SK-N-SH (cell line): ENCODE measurements at regions not wholly inside any gene's neighbourhood (a gene's known extent, or its start where the extent isn't known, plus 50 kb on each side); places are given as distances from the start of the nearest gene placed in this dataset.

ENCODE experiments used
- CTCF ChIA-PET: fragments of 300-600, 350-600 bp; formaldehyde crosslinking; extraction: SDS; loops from one replicate; lab custom pipeline; 2021; lab: Yijun Ruan, JAX
- POLR2A ChIA-PET: fragments of 350-600 bp; sonication (Branson Sonifier 250); formaldehyde crosslinking; extraction: SDS; loops from one replicate; lab custom pipeline; 2020; ENCODE audit warnings: antibody characterized with exemption, inconsistent platforms; lab: Yijun Ruan, JAX
- DNase-seq: peaks from one replicate; pipeline ENCODE4 v3.0.0; 2012
- H2AFZ ChIP-seq: fragments of 200-600 bp; sonication (generic); 2 replicates; pipeline ENCODE4 v1.8.1; 2016; ENCODE audit warnings: antibody characterized with exemption, mild to moderate bottlenecking, low read depth
- H3F3A ChIP-seq: fragments of 200-600 bp; sonication (generic); replicated peaks from 2 replicates; pipeline ENCODE3; 2016; ENCODE audit warnings: antibody characterized with exemption, mild to moderate bottlenecking; ENCODE audit not compliant: insufficient read depth
- H3K27ac ChIP-seq, 2 experiments: fragments of 200-500 bp in 1 of 2; fragments of 200-600 bp in 1 of 2; sonication (Bioruptor generic) in 1 of 2; sonication (generic), shearing (Covaris generic) in 1 of 2; 2 replicates each; pipeline versions ENCODE4 v1.5.1 to v1.6.1; 2014 to 2016; ENCODE audit warnings: low read depth in 2 of 2, inconsistent platforms in 1 of 2, low read length in 1 of 2, mild to moderate bottlenecking in 1 of 2, mixed read lengths in 1 of 2
- H3K27me3 ChIP-seq: fragments of 200-600 bp; sonication (generic), shearing (Covaris generic); 2 replicates; pipeline ENCODE4 v1.6.1; 2016; ENCODE audit warnings: mixed run types; ENCODE audit not compliant: insufficient read depth
- H3K36me3 ChIP-seq, 2 experiments: fragments of 200-500 bp in 1 of 2; fragments of 200-600 bp in 1 of 2; sonication (Bioruptor generic) in 1 of 2; sonication (generic) in 1 of 2; replicated peaks in 1 of 2; 2 replicates each; pipeline versions ENCODE3 to v1.5.1; 2014 to 2016; ENCODE audit warnings: low read length in 1 of 2, mild to moderate bottlenecking in 1 of 2; ENCODE audit not compliant: insufficient read depth in 2 of 2, control insufficient read depth in 1 of 2
- H3K4me1 ChIP-seq, 2 experiments: fragments of 200-500 bp in 1 of 2; fragments of 200-600 bp in 1 of 2; sonication (Bioruptor generic) in 1 of 2; sonication (generic), shearing (Covaris generic) in 1 of 2; 2 replicates each; pipeline versions ENCODE4 v1.5.1 to v1.6.1; 2014 to 2016; ENCODE audit warnings: low read depth in 1 of 2, low read length in 1 of 2, mixed run types in 1 of 2; ENCODE audit not compliant: insufficient read depth in 2 of 2, control insufficient read depth in 1 of 2
- H3K4me2 ChIP-seq: fragments of 200-600 bp; sonication (generic), shearing (Covaris generic); 2 replicates; pipeline ENCODE4 v1.6.1; 2017; ENCODE audit warnings: mixed run types
- H3K4me3 ChIP-seq, 2 experiments: fragments of 200-500 bp in 1 of 2; fragments of 200-600 bp in 1 of 2; sonication (Bioruptor generic) in 1 of 2; sonication (generic), shearing (Covaris generic) in 1 of 2; 2 replicates each; pipeline versions ENCODE4 v1.5.1 to v1.8.1; 2014 to 2016; ENCODE audit warnings: low read depth in 2 of 2, inconsistent platforms in 1 of 2, low read length in 1 of 2, mild to moderate bottlenecking in 1 of 2, mixed read lengths in 1 of 2, moderate library complexity in 1 of 2
- H3K79me2 ChIP-seq: fragments of 200-600 bp; sonication (generic); 2 replicates; pipeline ENCODE4 v1.8.1; 2017; ENCODE audit warnings: mild to moderate bottlenecking; ENCODE audit not compliant: insufficient read depth
- H3K9ac ChIP-seq: fragments of 200-600 bp; sonication (generic); 2 replicates; pipeline ENCODE4 v1.6.1; 2017; ENCODE audit warnings: mixed run types
- H3K9me2 ChIP-seq: fragments of 200-600 bp; sonication (generic); 2 replicates; pipeline ENCODE4 v1.6.1; 2017; ENCODE audit warnings: mixed run types
- H3K9me3 ChIP-seq: fragments of 200-600 bp; sonication (generic); 2 replicates; pipeline ENCODE4 v1.6.1; 2017; ENCODE audit warnings: mixed run types, mild to moderate bottlenecking, moderate library complexity
- H4K20me1 ChIP-seq: fragments of 200-600 bp; sonication (generic); 2 replicates; pipeline ENCODE4 v1.6.1; 2017; ENCODE audit warnings: mild to moderate bottlenecking, mixed run types; ENCODE audit not compliant: insufficient read depth
- ELF1 ChIP-seq: IDR thresholded peaks from 2 replicates; pipeline ENCODE4 v1.4.0; 2012
- EP300 ChIP-seq, 2 experiments: IDR thresholded peaks; 2 replicates each; pipeline versions ENCODE4 v1.4.0 to v1.6.1; 2012; ENCODE audit warnings: borderline replicate concordance in 1 of 2, low read depth in 1 of 2, low read length in 1 of 2
- EZH2phosphoT487 ChIP-seq: fragments of 200-600 bp; sonication (generic); IDR thresholded peaks from 2 replicates; pipeline ENCODE4 v1.6.1; 2017; ENCODE audit warnings: low read depth, mixed run types, mild to moderate bottlenecking, antibody characterized with exemption, moderate library complexity, borderline replicate concordance
- FOSL2 ChIP-seq: IDR thresholded peaks from 2 replicates; pipeline ENCODE4 v1.4.0; 2012; ENCODE audit warnings: low read depth, mild to moderate bottlenecking, moderate library complexity, borderline replicate concordance
- FOXJ3 ChIP-seq: sonication (generic); formaldehyde crosslinking; IDR thresholded peaks from 2 replicates; pipeline ENCODE4 v1.5.1; 2020; ENCODE audit warnings: mild to moderate bottlenecking, missing genetic modification reagents
- GABPA ChIP-seq: IDR thresholded peaks from 2 replicates; pipeline ENCODE4 v1.4.0; 2012; ENCODE audit warnings: low read depth, mild to moderate bottlenecking
- GATA2 ChIP-seq: sonication (generic); formaldehyde crosslinking; IDR thresholded peaks from 2 replicates; pipeline ENCODE4 v1.5.0; 2020; ENCODE audit warnings: mild to moderate bottlenecking, missing genetic modification reagents
- JUND ChIP-seq: IDR thresholded peaks from 2 replicates; pipeline ENCODE4 v1.4.0; 2012
- MEF2A ChIP-seq: IDR thresholded peaks from 2 replicates; pipeline ENCODE4 v1.4.0; 2012; ENCODE audit warnings: low read depth, borderline replicate concordance
- MXI1 ChIP-seq: IDR thresholded peaks from 2 replicates; pipeline ENCODE4 v1.6.1; 2012; ENCODE audit warnings: mild to moderate bottlenecking, low read depth, low read length, improper control_type of control experiment
- NFIC ChIP-seq: IDR thresholded peaks from 2 replicates; pipeline ENCODE4 v1.4.0; 2012; ENCODE audit warnings: borderline replicate concordance
- RAD21 ChIP-seq: IDR thresholded peaks from 2 replicates; pipeline ENCODE4 v1.6.1; 2012; ENCODE audit warnings: mild to moderate bottlenecking, low read length
- RXRA ChIP-seq: IDR thresholded peaks from 2 replicates; pipeline ENCODE4 v1.4.0; 2012; ENCODE audit warnings: low read depth, mild to moderate bottlenecking, borderline replicate concordance
- SIN3A ChIP-seq: IDR thresholded peaks from 2 replicates; pipeline ENCODE4 v1.6.1; 2012; ENCODE audit warnings: low read depth, mild to moderate bottlenecking, low read length, moderate library complexity, borderline replicate concordance
- SMC3 ChIP-seq: IDR thresholded peaks from 2 replicates; pipeline ENCODE4 v1.6.1; 2012; ENCODE audit warnings: low read depth, low read length, improper control_type of control experiment
- TAF1 ChIP-seq: IDR thresholded peaks from 2 replicates; pipeline ENCODE4 v1.6.1; 2012; ENCODE audit warnings: low read depth, mild to moderate bottlenecking, low read length, moderate library complexity, borderline replicate concordance
- TEAD4 ChIP-seq: IDR thresholded peaks from 2 replicates; pipeline ENCODE4 v1.4.0; 2012; ENCODE audit warnings: mild to moderate bottlenecking, borderline replicate concordance; ENCODE audit not compliant: insufficient read depth
- YY1 ChIP-seq: IDR thresholded peaks from 2 replicates; pipeline ENCODE4 v1.4.0; 2012; ENCODE audit warnings: low read depth, mild to moderate bottlenecking
- WGBS: methylation state at CpG from one replicate; pipeline ENCODE4 v1.1.6; 2017; ENCODE audit warnings: low lambda C conversion rate; 5-methylcytosine and 5-hydroxymethylcytosine counted together
- TF ChIP-seq, protein P1 (sequence below): IDR thresholded peaks from 2 replicates; pipeline ENCODE4; 2012
- TF ChIP-seq, protein P2 (sequence below): IDR thresholded peaks from 2 replicates; pipeline ENCODE4 v1.4.0; 2012; ENCODE audit warnings: low read depth, borderline replicate concordance
- TF ChIP-seq, protein P3 (sequence below): IDR thresholded peaks from 2 replicates; pipeline ENCODE4 v1.4.0; 2012; ENCODE audit warnings: low read depth
- TF ChIP-seq, protein P4 (sequence below): IDR thresholded peaks from 2 replicates; pipeline ENCODE4 v1.4.0; 2012; ENCODE audit warnings: low read depth, borderline replicate concordance

DNA sequence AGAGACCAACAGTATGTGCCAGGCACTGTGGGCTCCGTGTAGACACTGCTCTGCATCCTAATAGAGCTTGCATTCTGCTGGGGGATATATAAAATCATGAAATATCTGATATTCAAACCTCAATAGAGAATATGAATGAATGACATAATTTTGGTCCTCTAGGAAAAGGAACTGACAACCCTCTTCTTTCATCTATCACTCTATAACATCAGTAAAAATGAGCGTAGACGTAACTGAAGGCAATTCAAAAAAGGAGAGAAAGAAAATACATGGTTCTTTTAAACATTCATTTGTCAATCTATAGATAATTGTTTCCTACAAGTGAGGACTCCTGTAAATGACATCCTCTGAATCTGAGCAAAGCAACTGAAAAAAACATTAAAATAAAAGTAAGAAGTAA, 607.4 kb upstream of the LRRN3 start:
- DNase-seq = no peak
- ChIA-PET CTCF (interaction anchor here (0.7 kb wide), 1 partner anchor 98 kb away, joined by 3 read pairs; no protein-coding TSS in a partner anchor), POLR2A (no interaction called here)
- TF ChIP-seq, protein P1, sequence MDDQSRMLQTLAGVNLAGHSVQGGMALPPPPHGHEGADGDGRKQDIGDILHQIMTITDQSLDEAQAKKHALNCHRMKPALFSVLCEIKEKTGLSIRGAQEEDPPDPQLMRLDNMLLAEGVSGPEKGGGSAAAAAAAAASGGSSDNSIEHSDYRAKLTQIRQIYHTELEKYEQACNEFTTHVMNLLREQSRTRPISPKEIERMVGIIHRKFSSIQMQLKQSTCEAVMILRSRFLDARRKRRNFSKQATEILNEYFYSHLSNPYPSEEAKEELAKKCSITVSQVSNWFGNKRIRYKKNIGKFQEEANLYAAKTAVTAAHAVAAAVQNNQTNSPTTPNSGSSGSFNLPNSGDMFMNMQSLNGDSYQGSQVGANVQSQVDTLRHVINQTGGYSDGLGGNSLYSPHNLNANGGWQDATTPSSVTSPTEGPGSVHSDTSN = no peak
- no peak for TF ChIP-seq EP300 (IDR thresholded peaks at IDR 0.05; ENCODE audit: borderline replicate concordance in 1 of 2, low read depth in 1 of 2, low read length in 1 of 2)
- no peak for TF ChIP-seq GATA2 (CRISPR knock-in tag)
- no peak for TF ChIP-seq GABPA
- TF ChIP-seq FOSL2 = no peak
- TF ChIP-seq, protein P2, sequence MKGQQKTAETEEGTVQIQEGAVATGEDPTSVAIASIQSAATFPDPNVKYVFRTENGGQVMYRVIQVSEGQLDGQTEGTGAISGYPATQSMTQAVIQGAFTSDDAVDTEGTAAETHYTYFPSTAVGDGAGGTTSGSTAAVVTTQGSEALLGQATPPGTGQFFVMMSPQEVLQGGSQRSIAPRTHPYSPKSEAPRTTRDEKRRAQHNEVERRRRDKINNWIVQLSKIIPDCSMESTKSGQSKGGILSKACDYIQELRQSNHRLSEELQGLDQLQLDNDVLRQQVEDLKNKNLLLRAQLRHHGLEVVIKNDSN = no peak
- TF ChIP-seq YY1 = no peak
- no peak for TF ChIP-seq RAD21
- no peak for TF ChIP-seq TAF1
- no peak for TF ChIP-seq NFIC
- no peak for TF ChIP-seq MEF2A
- TF ChIP-seq MXI1 = no peak
- TF ChIP-seq FOXJ3 = no peak
- TF ChIP-seq ELF1 = no peak
- no peak for TF ChIP-seq RXRA
- no peak for TF ChIP-seq SMC3
- TF ChIP-seq SIN3A = no peak
- no peak for TF ChIP-seq JUND
- no peak for TF ChIP-seq TEAD4
- WGBS = 53% methylated on average over 3 of the region's 3 CpGs
- Histone ChIP-seq H2AFZ (no peak overlapping the region), H3K36me3 (no peaks in the 10 kb centered on the region), H3K9ac (no peak overlapping the region), H3K4me1 (no peaks in the 10 kb centered on the region), H3K4me3 (no peak overlapping the region), H4K20me1 (no peaks in the 10 kb centered on the region), H3K4me2 (no peak overlapping the region), H3K27me3 (no peaks in the 10 kb centered on the region), H3K79me2 (no peaks in the 10 kb centered on the region), H3K9me3 (0 out of 2 replicates have a peak, but pooled peaks cover 2% of the 10 kb centered on the region), H3F3A (no peaks in the 10 kb centered on the region), H3K27ac (no peak overlapping the region), H3K9me2 (no peaks in the 10 kb centered on the region)

DNA sequence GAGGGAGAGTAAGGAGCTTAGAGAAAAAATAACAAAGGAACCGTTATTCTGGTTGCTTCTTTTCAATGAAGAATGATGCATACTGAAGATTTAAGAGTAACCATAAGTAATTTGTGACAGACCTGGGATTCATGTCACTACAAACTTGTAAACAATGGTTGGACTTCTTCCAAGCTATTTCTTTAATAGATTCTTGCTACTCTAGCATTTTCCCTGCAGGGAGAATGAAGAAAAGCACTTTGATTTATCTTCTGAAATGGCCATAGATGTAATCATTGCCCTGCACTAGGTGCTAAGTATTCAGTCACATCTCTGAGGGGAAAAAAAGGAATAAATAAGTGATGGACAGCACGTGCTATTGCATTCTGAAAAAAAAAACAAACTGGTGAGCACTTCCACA, 606.6 kb upstream of the LRRN3 start:
- 18% methylated on average over 2 of the region's 2 CpGs for WGBS
- H3F3A ChIP-seq = no peaks in the 10 kb centered on the region
- no peaks in the 10 kb centered on the region for H3K4me1 ChIP-seq
- no peak overlapping the region for H3K4me3 ChIP-seq
- DNase-seq = no peak
- H2AFZ ChIP-seq = no peak overlapping the region
- H3K4me2 ChIP-seq = no peak overlapping the region
- H3K9me3 ChIP-seq = no peaks in the 10 kb centered on the region
- no peaks in the 10 kb centered on the region for H3K9me2 ChIP-seq
- ChIA-PET POLR2A (no interaction called here), CTCF (no interaction called here)
- no peaks in the 10 kb centered on the region for H3K79me2 ChIP-seq
- TF ChIP-seq GATA2 (CRISPR knock-in tag) (no peak), SIN3A (no peak), EZH2phosphoT487 (no peak), SMC3 (no peak), MXI1 (no peak)
- TF ChIP-seq, protein P2 = no peak
- TF ChIP-seq, protein P3, sequence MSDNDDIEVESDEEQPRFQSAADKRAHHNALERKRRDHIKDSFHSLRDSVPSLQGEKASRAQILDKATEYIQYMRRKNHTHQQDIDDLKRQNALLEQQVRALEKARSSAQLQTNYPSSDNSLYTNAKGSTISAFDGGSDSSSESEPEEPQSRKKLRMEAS = no peak
- TF ChIP-seq, protein P4, sequence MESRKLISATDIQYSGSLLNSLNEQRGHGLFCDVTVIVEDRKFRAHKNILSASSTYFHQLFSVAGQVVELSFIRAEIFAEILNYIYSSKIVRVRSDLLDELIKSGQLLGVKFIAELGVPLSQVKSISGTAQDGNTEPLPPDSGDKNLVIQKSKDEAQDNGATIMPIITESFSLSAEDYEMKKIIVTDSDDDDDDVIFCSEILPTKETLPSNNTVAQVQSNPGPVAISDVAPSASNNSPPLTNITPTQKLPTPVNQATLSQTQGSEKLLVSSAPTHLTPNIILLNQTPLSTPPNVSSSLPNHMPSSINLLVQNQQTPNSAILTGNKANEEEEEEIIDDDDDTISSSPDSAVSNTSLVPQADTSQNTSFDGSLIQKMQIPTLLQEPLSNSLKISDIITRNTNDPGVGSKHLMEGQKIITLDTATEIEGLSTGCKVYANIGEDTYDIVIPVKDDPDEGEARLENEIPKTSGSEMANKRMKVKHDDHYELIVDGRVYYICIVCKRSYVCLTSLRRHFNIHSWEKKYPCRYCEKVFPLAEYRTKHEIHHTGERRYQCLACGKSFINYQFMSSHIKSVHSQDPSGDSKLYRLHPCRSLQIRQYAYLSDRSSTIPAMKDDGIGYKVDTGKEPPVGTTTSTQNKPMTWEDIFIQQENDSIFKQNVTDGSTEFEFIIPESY = no peak
- H4K20me1 ChIP-seq = no peaks in the 10 kb centered on the region
- H3K9ac ChIP-seq = no peak overlapping the region
- no peak overlapping the region for H3K27ac ChIP-seq
- H3K36me3 ChIP-seq = no peaks in the 10 kb centered on the region
- H3K27me3 ChIP-seq = no peaks in the 10 kb centered on the region
